HG02623 (cell line): ENCODE measurements at regions not wholly inside any gene's neighbourhood (a gene's known extent, or its start where the extent isn't known, plus 50 kb on each side); places are given as distances from the start of the nearest gene placed in this dataset.
"Not testable (repeated sequence)": the region's sequence is repeated elsewhere in the genome, so short reads cannot be mapped to it uniquely, and the experiment has no call there.

Experiments
- ATAC-seq: cut with Tn5 transposase; IDR thresholded peaks from one replicate; pipeline ENCODE4 v1.9.1; 2021; ENCODE audit warnings: moderate library complexity; ENCODE audit not compliant: unreplicated experiment

DNA sequence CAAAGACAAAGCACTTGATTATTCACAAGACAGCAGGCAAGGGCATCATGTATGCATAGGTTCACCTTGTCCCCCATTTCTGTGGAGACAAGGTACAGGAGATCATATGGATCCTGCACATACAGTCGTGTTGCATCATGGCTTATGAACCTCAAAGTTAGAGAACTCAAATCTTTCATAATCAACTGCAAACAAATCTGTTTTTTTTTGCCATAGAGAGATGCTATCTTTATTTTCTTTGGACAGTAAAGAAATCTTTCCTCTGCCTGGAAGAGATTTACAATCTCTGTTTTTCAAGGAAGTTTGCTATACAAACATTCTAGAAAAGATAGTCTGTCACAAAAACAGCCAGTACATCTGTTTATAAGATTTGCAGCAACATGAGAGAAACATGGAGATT is 578.8 kb downstream of the ANKRD50 start:
- no peak for ATAC-seq

- no peak for ATAC-seq
Observed at GRCh38 chr4:124135409-124135813, 577.1 kb downstream of the ANKRD50 start.

DNA sequence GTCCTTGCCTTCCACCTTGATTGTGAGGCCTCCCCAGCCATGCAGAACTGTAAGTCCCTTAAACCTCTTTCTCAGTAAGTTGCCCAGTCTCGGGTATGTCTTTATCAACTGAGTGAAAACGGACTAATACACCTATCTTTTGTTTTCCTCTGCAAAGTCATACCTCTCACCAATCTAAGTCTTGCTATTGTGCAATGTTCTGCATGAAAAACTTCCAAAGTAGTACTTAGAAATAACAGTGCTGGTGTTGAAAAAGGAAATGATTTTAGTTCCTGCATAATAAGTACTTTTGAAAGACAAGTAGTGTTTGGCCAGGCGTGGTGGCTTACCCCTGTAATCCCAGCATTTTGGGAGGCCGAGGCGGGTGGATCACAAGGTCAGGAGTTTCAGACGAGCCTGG is 573.5 kb downstream of the ANKRD50 start:
- no peak for ATAC-seq

- ATAC-seq: no peak
Observed at GRCh38 chr4:124143632-124144031, 568.9 kb downstream of the ANKRD50 start.

- no peak for ATAC-seq
Observed at GRCh38 chr4:124144238-124144654, 568.3 kb downstream of the ANKRD50 start.

- no peak for ATAC-seq
Observed at GRCh38 chr4:124146068-124146467, 566.5 kb downstream of the ANKRD50 start.

DNA sequence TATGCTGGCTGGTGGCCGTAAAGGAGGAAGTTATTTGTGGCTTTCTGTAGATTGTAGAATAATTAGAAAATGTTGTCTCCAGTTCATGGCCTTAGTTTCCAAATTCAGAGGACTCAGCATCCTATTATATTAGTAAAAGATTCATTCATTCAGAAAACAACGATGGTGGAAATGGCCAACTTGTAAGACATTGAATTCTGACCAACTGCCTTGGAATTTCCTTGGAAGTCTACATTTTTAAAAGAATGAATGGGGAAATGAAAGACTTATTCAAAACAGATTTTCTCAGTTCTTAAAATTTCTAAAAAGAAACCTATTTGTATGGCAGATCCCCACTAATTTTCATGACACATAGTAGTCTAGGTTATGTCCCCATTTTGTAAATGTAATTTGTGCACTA is 561.5 kb downstream of the ANKRD50 start:
- no peak for ATAC-seq

DNA sequence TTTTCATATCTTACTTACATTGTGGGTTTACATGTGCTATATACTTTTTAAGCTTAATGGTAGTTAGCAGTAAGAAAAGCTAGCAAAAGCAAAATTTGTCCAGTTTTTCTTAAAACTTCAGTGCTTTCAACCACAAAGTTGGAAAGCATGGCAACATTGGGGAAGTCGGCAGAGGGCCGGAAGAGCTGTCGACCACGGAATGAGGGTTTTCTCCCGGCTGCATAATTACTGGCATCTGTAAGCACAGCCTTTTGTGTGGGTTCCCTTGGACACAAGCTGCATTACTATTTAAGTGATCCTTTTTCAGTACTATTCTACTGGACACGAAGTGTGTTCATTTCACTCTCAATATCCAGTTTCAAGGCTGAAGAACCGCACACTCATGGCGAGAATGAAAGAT is 560.4 kb downstream of the ANKRD50 start:
- no peak for ATAC-seq

DNA sequence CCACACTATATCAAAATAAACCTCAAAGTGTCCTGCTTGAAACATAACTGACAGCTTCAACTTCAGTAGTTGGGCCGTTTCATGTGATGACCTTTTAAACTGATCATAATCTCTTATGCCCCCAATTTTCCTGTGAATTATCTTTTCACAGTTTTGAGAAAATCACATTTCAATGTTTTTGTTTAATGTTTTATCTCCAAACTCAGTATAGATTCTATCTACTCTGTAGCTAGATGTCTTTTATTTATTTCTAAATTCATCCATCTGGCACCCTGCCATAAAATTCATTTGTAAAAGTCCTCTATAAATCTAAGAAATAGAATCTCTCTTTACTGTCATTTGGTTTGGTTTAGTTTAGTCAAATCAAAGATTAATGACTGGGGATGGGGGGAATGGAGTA is 557.3 kb downstream of the ANKRD50 start:
- ATAC-seq: no peak

GRCh38 chr4:124157396-124158083 is 555.0 kb downstream of the ANKRD50 start:
- no peak for ATAC-seq

DNA sequence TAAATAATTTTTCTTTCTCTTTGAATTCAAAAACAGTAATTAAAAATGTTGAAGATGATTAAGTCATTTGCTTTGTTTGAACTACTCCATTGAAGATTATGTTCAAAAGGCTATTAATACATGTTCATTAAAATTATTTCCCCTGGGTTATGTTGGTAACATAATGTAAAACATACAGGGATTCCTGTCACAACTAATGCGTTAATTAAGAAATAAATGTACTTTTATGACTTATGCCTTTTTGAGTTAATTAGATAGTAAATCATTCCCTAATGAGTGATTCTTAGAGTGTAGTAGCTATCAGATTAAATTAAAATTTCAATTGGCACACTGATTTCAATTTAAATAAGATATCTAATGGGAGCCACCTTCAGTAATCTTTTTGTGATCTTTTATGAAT is 549.1 kb downstream of the ANKRD50 start:
- no peak for ATAC-seq

GRCh38 chr4:124167602-124168001 is 544.9 kb downstream of the ANKRD50 start:
- ATAC-seq: no peak

DNA sequence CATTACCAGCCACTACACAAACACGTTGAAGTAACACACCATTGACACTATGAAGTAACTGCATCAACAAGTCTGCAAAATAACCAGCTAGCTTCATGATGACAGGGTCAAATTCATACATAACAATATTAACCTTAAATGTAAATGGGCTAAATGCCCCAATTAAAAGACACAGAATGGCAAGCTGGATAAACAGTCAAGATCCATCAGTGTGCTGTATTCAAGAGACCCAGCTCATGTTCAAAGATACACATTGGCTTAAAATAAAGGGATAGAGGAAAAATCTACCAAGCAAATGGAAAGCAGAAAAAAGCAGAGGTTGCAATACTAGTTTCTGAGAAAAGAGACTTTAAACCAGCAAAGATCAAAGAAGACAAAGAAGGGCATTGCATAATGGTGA is 543.0 kb downstream of the ANKRD50 start:
- not testable (repeated sequence) for ATAC-seq

DNA sequence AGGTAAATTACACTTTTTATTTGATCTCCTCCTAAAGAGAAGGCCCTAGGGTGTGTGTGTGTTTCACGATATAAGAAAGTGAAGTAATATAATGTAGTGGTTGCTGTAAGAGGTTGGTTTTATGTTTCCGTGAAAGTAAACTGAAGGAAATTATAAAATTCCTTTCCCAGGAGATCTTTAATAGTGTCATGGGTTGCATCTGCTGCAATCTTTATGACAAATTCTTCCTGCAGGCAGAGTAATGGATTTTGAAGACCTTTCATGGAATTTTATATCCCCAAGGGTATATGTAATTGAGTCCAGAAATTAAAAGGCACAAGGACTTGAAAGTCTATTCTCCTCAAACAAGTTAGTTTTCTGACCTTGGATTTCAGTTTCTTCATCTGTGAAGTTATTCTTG is 538.6 kb downstream of the ANKRD50 start:
- ATAC-seq: no peak

DNA sequence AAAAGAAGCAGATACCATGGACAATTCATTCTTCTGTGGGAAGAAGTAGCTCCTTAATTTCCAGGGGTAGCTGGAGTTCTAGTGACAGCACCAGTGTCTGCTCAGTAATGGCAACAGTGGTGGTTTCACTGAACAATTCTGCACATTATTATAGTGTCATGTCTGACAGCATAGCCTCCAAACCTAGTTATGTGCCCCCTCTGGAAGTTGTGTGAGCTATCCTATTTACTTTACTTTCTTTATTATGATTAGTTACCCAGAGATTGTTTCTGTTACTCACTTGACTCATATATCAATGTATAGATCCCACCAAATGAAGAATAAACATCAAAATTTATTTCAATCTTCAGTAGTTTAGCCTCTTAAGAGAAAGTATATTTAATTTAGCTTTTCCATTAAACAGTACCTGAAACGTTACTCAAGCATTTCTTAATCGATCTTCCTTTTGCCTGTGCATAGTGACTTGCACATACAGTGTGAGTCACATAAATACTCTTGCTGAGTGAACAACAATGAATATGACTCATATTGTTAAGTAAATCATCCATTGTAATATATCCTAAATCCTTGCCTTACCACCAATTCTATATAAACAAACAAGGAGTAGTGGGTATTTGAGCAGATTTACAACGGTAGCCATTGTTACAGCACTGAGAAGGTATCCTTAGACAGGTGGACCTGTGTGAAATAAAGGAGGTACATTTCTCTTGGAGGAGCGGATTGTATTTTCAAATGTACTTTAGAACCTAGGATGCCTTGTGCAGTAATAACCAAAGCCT is 534.7 kb downstream of the ANKRD50 start:
- ATAC-seq: no peak

DNA sequence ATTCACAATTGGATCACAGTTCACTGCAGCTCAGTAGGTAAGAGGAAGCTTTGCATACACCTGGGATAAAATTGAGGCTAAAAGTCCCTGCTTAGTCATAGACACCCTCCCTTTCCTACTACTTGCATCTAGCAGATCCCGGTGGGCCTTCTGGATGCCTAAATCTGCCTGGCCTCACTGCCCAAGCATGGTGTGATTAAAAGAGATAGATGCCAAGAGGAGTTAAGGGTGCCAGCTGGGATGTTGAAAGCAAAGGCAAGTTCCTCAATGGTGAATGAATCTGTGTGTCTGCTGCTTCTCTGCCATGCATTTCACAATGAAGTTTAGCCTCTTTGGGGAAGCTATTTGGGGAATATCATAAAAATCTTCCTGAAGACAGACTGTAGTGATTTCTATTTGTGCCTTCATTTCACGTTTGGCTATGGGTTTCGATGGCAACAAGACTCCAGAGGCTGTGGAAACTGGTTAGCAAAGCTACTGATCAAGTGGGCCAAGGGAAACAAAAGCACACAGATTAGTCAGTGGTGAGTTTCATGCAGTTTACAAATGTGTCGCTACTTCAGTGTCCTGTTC is 534.0 kb downstream of the ANKRD50 start:
- ATAC-seq: no peak

DNA sequence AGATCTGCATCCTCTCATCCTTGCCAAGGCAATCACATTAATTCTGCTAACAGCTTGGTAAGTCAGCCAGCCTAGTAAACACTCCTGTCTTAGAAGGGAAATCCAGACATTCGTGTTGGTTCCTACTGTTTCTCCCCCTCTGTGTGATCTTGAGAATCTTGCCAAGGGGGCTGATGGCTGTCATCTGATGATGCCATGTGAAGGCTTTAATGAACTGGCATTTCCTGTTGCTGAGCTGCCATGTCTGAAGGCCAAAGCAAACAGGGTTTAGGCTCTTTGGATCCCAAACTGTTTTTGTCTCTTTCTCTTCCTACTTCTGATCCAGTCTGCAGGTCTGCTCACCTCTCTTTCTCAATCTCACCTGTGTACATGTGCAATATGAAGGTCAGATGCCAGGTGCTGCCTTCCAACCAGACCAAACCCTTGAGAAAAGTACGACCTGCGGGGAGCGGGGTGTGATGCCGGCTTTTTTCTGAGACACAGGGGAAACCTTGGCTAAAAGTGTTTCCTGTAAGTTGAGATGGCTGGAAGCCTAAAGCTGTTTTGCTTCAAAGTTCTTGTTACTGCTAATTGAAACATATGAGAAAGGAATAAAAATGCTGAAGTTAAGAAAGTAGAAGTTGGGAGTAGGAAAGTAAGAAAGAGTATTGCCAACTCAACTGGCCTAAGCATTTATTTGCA is 532.9 kb downstream of the ANKRD50 start:
- no peak for ATAC-seq

- no peak for ATAC-seq
Observed at GRCh38 chr4:124181039-124181438, 531.5 kb downstream of the ANKRD50 start.

DNA sequence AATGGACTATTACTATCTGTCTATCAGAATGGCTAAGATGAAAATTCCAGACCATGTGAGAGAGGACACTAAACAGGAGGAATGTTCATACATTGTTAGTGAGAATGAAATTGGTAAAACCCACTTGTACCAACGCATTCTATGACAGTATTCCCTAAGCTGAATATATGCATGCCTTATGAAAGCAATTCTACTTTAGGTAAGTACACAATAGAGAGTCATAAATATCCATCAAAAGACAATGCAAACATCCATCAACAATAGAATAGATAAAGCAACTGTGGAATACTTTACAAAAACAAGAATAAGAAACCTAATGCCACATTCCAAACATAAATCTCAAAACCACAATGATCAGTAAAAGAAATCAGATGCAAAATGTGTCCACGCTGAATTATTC is 529.3 kb downstream of the ANKRD50 start:
- ATAC-seq: no peak

DNA sequence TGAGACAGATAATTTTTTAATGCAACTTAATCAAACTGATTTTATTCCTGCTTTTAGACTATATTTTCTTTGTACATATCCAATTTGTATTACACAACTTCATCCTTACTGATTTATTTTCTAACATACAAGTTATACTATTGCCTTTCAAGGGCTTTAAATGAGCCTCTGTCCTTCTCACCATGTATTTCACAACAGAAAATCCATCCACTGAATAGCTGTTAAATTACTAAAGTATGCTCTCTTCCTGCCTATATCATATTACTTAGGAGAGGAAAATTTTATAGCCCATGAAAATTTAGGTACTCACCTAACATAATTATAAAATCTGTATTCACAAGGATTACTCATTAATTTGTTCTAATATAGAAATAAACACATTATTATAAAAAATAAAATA is 528.6 kb downstream of the ANKRD50 start:
- no peak for ATAC-seq

GRCh38 chr4:124184792-124185191 is 527.7 kb downstream of the ANKRD50 start:
- no peak for ATAC-seq

DNA sequence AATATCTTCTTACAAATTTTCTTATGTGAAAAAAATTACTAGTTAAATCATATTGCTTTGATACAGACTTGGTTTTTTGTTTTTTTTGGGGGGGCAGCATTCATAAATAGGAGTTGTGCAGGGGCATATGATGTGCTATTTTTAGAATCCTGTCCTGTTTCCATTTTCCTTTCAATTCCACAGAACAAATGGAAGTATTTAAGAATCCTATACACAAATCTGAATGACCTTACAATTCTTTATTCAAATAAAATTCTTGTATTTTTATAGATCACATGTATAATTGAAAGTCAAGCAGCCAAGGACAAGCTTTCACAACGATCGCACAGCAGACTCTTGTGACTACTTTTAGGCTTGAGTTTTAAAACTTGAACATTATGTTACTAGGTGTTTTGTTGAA is 523.9 kb downstream of the ANKRD50 start:
- no peak for ATAC-seq
